ENCODE measurements at regions not wholly inside any gene's neighbourhood (a gene's known extent, or its start where the extent isn't known, plus 50 kb on each side); places are given as distances from the start of the nearest gene placed in this dataset.

GRCh38 chr1:55632058-55632457 lies 416.9 kb upstream of the USP24 start:
- TF ChIP-seq REST (IDR thresholded peaks at IDR 0.05; ENCODE audit: low read depth) (no peak), EP300 (IDR thresholded peaks at IDR 0.05; ENCODE audit: borderline replicate concordance) (no peak), YY1 (IDR thresholded peaks at IDR 0.05; ENCODE audit: low read depth) (no peak), CREB1 (IDR thresholded peaks at IDR 0.05; ENCODE audit: low read depth) (no peak), EGR1 (IDR thresholded peaks at IDR 0.05) (no peak), USF1 (IDR thresholded peaks at IDR 0.05) (no peak), CEBPB (IDR thresholded peaks at IDR 0.05) (no peak), MAX (IDR thresholded peaks at IDR 0.05) (no peak), TAF1 (IDR thresholded peaks at IDR 0.05; ENCODE audit: low read depth) (no peak), TCF12 (IDR thresholded peaks at IDR 0.05; ENCODE audit: low read depth) (no peak), FOXM1 (IDR thresholded peaks at IDR 0.05; ENCODE audit: borderline replicate concordance, low read depth) (no peak), ZBTB7A (IDR thresholded peaks at IDR 0.05; ENCODE audit: low read depth) (no peak)
